Spleen (tissue), 11 donors: ENCODE measurements at regions not wholly inside any gene's neighbourhood (a gene's known extent, or its start where the extent isn't known, plus 50 kb on each side); places are given as distances from the start of the nearest gene placed in this dataset.
"Not testable (repeated sequence)": the region's sequence is repeated elsewhere in the genome, so short reads cannot be mapped to it uniquely, and the experiment has no call there.

Source experiments
- DNase-seq: peaks from one replicate; pipeline ENCODE4 v3.0.0-alpha.2; 2020
- H3K27ac ChIP-seq, 8 donors: fragments of 200-600 bp; sonication (generic) in 7 of 8; 1 replicate in 4 of 8; 2 replicates in 4 of 8; pipeline versions ENCODE4 v1.5.0 to v1.8.0; 2016 to 2021; ENCODE audit warnings: inconsistent platforms in 4 of 8, mild to moderate bottlenecking in 4 of 8, moderate library complexity in 1 of 8
- H3K27me3 ChIP-seq, 7 donors: fragments of 200-600 bp; sonication (generic) in 6 of 7; replicated peaks in 1 of 7; 1 replicate in 4 of 7; 2 replicates in 3 of 7; pipeline versions ENCODE4 v1.5.0 to v1.8.0; 2016 to 2021; ENCODE audit warnings: inconsistent platforms in 3 of 7, mild to moderate bottlenecking in 1 of 7
- H3K36me3 ChIP-seq, 6 donors: fragments of 200-600 bp; sonication (generic) in 5 of 6; 1 replicate in 4 of 6; 2 replicates in 2 of 6; pipeline versions ENCODE4 v1.5.0 to v1.8.0; 2016 to 2021; ENCODE audit warnings: inconsistent platforms in 2 of 6
- H3K4me1 ChIP-seq, 6 donors: fragments of 200-600 bp; sonication (generic) in 5 of 6; 1 replicate in 3 of 6; 2 replicates in 3 of 6; pipeline versions ENCODE4 v1.5.0 to v1.8.0; 2016 to 2021; ENCODE audit warnings: inconsistent platforms in 3 of 6
- H3K4me3 ChIP-seq, 8 donors: fragments of 200-600 bp; sonication (generic) in 7 of 8; 1 replicate in 4 of 8; 2 replicates in 4 of 8; pipeline versions ENCODE4 v1.5.0 to v1.8.0; 2016 to 2021; ENCODE audit warnings: inconsistent platforms in 4 of 8, mild to moderate bottlenecking in 4 of 8, moderate library complexity in 2 of 8
- H3K9me3 ChIP-seq, 8 donors: fragments of 200-600 bp; sonication (generic) in 7 of 8; 1 replicate in 4 of 8; 2 replicates in 4 of 8; pipeline versions ENCODE4 v1.5.0 to v1.8.0; 2016 to 2021; ENCODE audit warnings: inconsistent platforms in 4 of 8
- POLR2A ChIP-seq, 3 donors: fragments of 450-650 bp; IDR thresholded peaks; one replicate each; pipeline ENCODE4 v1.5.1; 2017; ENCODE audit warnings: antibody characterized with exemption in 3 of 3, mild to moderate bottlenecking in 1 of 3
- POLR2AphosphoS5 ChIP-seq, 3 donors: sonication (generic); formaldehyde crosslinking; IDR thresholded peaks; one replicate each; pipeline ENCODE4 v1.5.1; 2017; ENCODE audit warnings: antibody characterized with exemption in 3 of 3
- WGBS, 5 donors: extraction: QIAGEN DNeasy Blood & Tissue Kit in 3 of 5; methylation state at CpG; one replicate each; pipeline versions ENCODE4 v1.1.5 to v1.1.7; 2013 to 2018; 5-methylcytosine and 5-hydroxymethylcytosine counted together
- intact Hi-C: fragments of 100-400 bp; cut with DNase I; formaldehyde crosslinking; loops from one replicate; pipeline ENCODE4 v1.15.0; 2023; ENCODE audit warnings: low total_unique reads
- TF ChIP-seq, protein P1 (sequence below), 11 experiments: fragments of 200-600 bp in 7 of 11; fragments of 450-650 bp in 4 of 11; sonication (generic) in 4 of 11; IDR thresholded peaks in 8 of 11; conservative IDR thresholded peaks in 3 of 11; 1 replicate in 7 of 11; 2 replicates in 4 of 11; pipeline versions ENCODE4 v1.4.0 to v1.8.0; 2016 to 2021; ENCODE audit warnings: antibody characterized with exemption in 11 of 11, inconsistent platforms in 4 of 11, mild to moderate bottlenecking in 1 of 11
- donor health status: healthy with polysubstance abuse.
- donor health status: DM: no; HTN: no; CAD: no; lungs with moderate emphysema.
- donor health status: DM: no; HTN: no; CAD: no.
- donor health status: Bipolar disorder and iron deficiency.
- donor health status: healthy.
- donor health status: DM: no; HTN: no; CAD: no.
- donor health status: DM: yes; HTN: yes; CAD: no.

DNA sequence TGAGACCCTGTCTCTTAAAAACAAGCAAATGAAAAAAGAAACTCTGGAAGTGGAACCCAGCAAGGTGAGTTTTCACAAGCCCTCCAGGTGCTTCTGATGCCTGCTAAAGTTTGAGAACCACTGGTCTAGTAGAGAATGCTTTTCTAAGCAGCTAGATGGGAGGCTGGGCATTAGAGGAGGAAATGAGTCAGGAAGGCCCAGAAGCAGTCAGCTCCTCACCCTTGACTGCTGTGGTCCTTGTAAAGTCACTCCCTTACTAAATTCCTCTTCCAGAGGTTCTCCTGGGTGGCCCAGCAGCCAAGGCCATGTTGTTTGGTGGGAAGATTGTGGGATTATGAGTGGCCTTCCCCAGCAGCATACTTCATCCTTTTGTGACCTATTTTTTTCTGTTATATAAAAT is 52.0 kb upstream of the FYN start:
- no peak for DNase-seq
- TF ChIP-seq POLR2A (IDR thresholded peaks at IDR 0.05) = no peak
- TF ChIP-seq, protein P1, sequence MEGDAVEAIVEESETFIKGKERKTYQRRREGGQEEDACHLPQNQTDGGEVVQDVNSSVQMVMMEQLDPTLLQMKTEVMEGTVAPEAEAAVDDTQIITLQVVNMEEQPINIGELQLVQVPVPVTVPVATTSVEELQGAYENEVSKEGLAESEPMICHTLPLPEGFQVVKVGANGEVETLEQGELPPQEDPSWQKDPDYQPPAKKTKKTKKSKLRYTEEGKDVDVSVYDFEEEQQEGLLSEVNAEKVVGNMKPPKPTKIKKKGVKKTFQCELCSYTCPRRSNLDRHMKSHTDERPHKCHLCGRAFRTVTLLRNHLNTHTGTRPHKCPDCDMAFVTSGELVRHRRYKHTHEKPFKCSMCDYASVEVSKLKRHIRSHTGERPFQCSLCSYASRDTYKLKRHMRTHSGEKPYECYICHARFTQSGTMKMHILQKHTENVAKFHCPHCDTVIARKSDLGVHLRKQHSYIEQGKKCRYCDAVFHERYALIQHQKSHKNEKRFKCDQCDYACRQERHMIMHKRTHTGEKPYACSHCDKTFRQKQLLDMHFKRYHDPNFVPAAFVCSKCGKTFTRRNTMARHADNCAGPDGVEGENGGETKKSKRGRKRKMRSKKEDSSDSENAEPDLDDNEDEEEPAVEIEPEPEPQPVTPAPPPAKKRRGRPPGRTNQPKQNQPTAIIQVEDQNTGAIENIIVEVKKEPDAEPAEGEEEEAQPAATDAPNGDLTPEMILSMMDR (IDR thresholded peaks at IDR 0.05 in 8 of 11, conservative IDR thresholded peaks at IDR 0.05 in 3 of 11) = no peak
- no peak for TF ChIP-seq POLR2AphosphoS5 (IDR thresholded peaks at IDR 0.05)

DNA sequence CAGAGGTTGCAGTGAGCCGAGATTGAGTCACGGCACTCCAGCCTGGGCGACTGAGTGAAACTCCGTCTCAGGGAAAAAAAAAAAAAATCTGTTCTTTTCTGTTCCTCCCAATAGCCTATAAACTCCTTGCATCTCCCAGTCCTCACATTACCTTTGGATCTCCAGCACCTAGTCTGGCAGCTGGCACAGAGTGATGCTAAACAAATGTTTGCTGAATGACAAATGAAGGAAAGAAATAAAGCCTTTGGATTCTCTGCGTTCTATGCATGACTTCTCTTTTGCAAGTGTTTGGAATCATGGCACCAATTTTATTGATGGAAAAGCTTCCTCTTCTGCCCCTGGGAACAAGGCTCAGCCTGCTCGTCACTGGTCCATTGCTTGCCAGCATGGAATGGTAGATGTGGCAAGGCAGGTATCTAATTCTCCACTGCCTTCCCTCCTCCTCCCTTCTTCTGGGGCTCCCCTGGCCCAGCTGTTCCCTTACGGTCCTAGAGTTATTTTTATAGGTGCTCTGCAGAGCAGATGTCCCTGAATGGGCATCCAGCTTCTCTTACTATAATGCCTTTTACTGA is 53.6 kb upstream of the FYN start:
- DNase-seq = no peak
- Histone ChIP-seq H3K4me3 (no peak overlapping the region), H3K9me3 (peaks cover 0 to 5% (median 3%) of the 10 kb centered on the region in 8 donors), H3K27ac (no peak overlapping the region), H3K4me1 (peaks cover 0 to 7% (median 0%) of the 10 kb centered on the region in 6 donors), H3K36me3 (no peaks in the 10 kb centered on the region), H3K27me3 (no peaks in the 10 kb centered on the region)
- WGBS, 5 donors = 65 to 81% (median 80%) methylated on average over 7 of the region's 7 CpGs
- intact Hi-C loops = no loop called here
- TF ChIP-seq, protein P1 (IDR thresholded peaks at IDR 0.05 in 8 of 11, conservative IDR thresholded peaks at IDR 0.05 in 3 of 11) = no peak
- no peak for TF ChIP-seq POLR2AphosphoS5 (IDR thresholded peaks at IDR 0.05)
- TF ChIP-seq POLR2A (IDR thresholded peaks at IDR 0.05) = no peak

More for the DNA sequence above, 52.0 kb upstream of the FYN start:
- Histone ChIP-seq H3K4me3 (no peak overlapping the region), H3K27ac (no peak overlapping the region), H3K27me3 (no peaks in the 10 kb centered on the region), H3K9me3 (no peaks in the 10 kb centered on the region), H3K4me1 (peaks cover 0 to 7% (median 0%) of the 10 kb centered on the region in 6 donors), H3K36me3 (no peaks in the 10 kb centered on the region)
- intact Hi-C loops = no loop called here

DNA sequence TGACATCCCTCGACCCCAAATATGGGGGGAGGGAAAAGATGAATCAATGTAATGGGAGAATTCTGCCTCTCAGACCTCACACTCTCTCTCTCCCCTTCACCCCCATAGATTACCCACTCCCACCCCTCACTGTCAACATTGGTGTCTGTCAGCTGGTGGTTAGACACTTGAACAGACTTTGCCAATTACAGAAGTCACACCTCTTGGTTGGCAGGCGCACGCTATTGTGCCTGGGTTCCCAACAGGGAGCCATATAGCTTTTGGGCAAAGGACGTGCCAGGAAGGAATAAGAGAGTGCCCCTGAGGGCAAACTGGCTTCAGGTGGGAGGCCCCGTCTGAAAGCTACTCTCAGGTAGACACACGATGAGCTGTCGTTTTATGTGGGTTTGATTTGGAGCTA is 54.1 kb upstream of the FYN start:
- no peak overlapping the region for H3K27ac ChIP-seq
- 78 to 91% (median 84%) methylated on average over 5 to 7 of the region's 7 CpGs for WGBS, 5 donors
- TF ChIP-seq POLR2AphosphoS5 (IDR thresholded peaks at IDR 0.05) (no peak), POLR2A (IDR thresholded peaks at IDR 0.05) (no peak)
- TF ChIP-seq, protein P1 (IDR thresholded peaks at IDR 0.05 in 8 of 11, conservative IDR thresholded peaks at IDR 0.05 in 3 of 11) = no peak
- H3K27me3 ChIP-seq = no peaks in the 10 kb centered on the region
- no peak for DNase-seq
- peaks cover 0 to 7% (median 0%) of the 10 kb centered on the region in 6 donors for H3K4me1 ChIP-seq
- H3K4me3 ChIP-seq = no peak overlapping the region
- H3K9me3 ChIP-seq = peaks cover 0 to 10% (median 8%) of the 10 kb centered on the region in 8 donors
- no peaks in the 10 kb centered on the region for H3K36me3 ChIP-seq
- intact Hi-C loops = no loop called here

DNA sequence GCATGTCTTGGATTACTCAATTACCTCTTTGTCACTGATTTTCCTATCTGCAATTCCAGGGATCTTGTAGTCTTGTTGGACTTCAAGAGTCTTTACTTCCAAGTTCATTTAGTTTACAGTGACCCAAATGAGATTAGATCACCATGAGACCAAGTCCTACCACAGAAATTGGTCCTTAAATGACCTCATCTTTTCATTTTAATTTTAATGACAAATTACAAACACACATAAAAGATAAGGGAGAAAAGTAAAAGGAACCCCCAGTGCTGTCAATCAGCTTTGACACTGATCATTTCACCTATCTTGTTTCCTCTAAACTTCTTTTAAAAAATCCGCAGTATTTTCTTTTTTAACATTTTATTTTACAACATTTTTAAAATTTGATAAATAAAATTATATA is 54.9 kb upstream of the FYN start:
- Histone ChIP-seq H3K4me1 (peaks cover 0 to 7% (median 0%) of the 10 kb centered on the region in 6 donors), H3K27me3 (no peaks in the 10 kb centered on the region), H3K9me3 (peaks cover 0 to 18% (median 13%) of the 10 kb centered on the region in 8 donors), H3K27ac (no peak overlapping the region), H3K4me3 (no peak overlapping the region), H3K36me3 (no peaks in the 10 kb centered on the region)
- DNase-seq = no peak
- 95 to 100% (median 98%) methylated on average over 1 of the region's 1 CpG for WGBS, 5 donors
- no peak for TF ChIP-seq POLR2A (IDR thresholded peaks at IDR 0.05)
- TF ChIP-seq, protein P1 (IDR thresholded peaks at IDR 0.05 in 8 of 11, conservative IDR thresholded peaks at IDR 0.05 in 3 of 11) = no peak
- TF ChIP-seq POLR2AphosphoS5 (IDR thresholded peaks at IDR 0.05) = no peak
- intact Hi-C loops = no loop called here

DNA sequence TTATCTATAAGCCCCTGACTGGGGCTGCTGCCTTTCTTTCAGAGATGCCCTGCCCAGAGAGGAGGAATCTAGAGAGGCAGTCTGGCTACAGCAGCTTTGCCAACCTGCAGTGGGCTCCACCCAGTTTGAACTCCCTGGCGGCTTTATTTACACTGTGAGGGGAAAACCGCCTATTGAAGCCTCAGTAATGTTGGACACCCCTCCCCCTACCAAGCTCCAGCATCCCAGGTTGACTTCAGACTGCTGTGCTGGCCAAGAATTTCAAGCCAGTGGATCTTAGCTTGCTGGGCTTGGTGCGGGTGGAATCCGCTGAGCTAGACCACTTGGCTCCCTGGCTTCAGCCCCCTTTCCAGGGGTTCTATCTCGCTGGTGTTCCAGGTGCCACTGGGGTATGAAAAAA is 61.4 kb upstream of the FYN start:
- 92 to 100% (median 94%) methylated on average over 3 to 5 of the region's 5 CpGs for WGBS, 5 donors
- H3K4me3 ChIP-seq, H3K27ac ChIP-seq, DNase-seq, H3K4me1 ChIP-seq, H3K36me3 ChIP-seq, intact Hi-C loops, H3K27me3 ChIP-seq: not testable (repeated sequence)
- peaks cover 0 to 21% (median 13%) of the 10 kb centered on the region in 8 donors for H3K9me3 ChIP-seq
